GM21360 (cell line): ENCODE measurements at regions not wholly inside any gene's neighbourhood (a gene's known extent, or its start where the extent isn't known, plus 50 kb on each side); places are given as distances from the start of the nearest gene placed in this dataset.
A peak's percentile ranks its signal among the peaks of the same experiment; 100 is the strongest.
"Not testable (repeated sequence)": the region's sequence is repeated elsewhere in the genome, so short reads cannot be mapped to it uniquely, and the experiment has no call there.

Experiments
- ATAC-seq: cut with Tn5 transposase; IDR thresholded peaks from one replicate; pipeline ENCODE4 v1.9.1; 2021; ENCODE audit warnings: mild to moderate bottlenecking, moderate library complexity; ENCODE audit not compliant: unreplicated experiment

GRCh38 chr14:65153101-65153500 lies 50.8 kb upstream of the MAX start:
- ATAC-seq, result no peak

- no peak for ATAC-seq
These were observed 54.5 kb upstream of the MAX start for GRCh38 chr14:65156568-65157366.

- ATAC-seq, result peak; percentile 76
These were observed 57.2 kb upstream of the MAX start for GRCh38 chr14:65159281-65160062.

- peak; percentile 9 for ATAC-seq
These were observed 57.8 kb upstream of the MAX start for GRCh38 chr14:65160091-65160490.

- ATAC-seq, result no peak
These were observed 59.7 kb upstream of the MAX start for GRCh38 chr14:65162031-65162430.

- no peak for ATAC-seq
These were observed 61.9 kb upstream of the MAX start for GRCh38 chr14:65164068-65164824.

- no peak for ATAC-seq
These were observed 62.5 kb upstream of the MAX start for GRCh38 chr14:65164825-65165135.

GRCh38 chr14:65167072-65167645 lies 64.8 kb upstream of the MAX start:
- no peak for ATAC-seq

- no peak for ATAC-seq
These were observed 66.5 kb upstream of the MAX start for GRCh38 chr14:65168840-65169239.

- peak; percentile 77 for ATAC-seq
These were observed 67.0 kb upstream of the MAX start for GRCh38 chr14:65169351-65169750.

GRCh38 chr14:65170318-65170717 lies 68.0 kb upstream of the MAX start:
- no peak for ATAC-seq

- ATAC-seq, result no peak
These were observed 68.6 kb upstream of the MAX start for GRCh38 chr14:65170768-65171507.

- no peak for ATAC-seq
These were observed 71.8 kb upstream of the MAX start for GRCh38 chr14:65173973-65174693.

GRCh38 chr14:65174783-65175182 lies 72.5 kb upstream of the MAX start:
- ATAC-seq, result no peak

- no peak for ATAC-seq
These were observed 75.2 kb upstream of the MAX start for GRCh38 chr14:65177551-65177950.

- not testable (repeated sequence) for ATAC-seq
These were observed 76.9 kb upstream of the MAX start for GRCh38 chr14:65179231-65179630.

GRCh38 chr14:65179918-65180724 lies 77.8 kb upstream of the MAX start:
- peak; percentile 92 for ATAC-seq

- no peak for ATAC-seq
These were observed 78.4 kb upstream of the MAX start for GRCh38 chr14:65180725-65181025.

GRCh38 chr14:65184032-65184764 lies 81.9 kb upstream of the MAX start:
- ATAC-seq, result no peak
